Choroid plexus epithelial cell (primary cell): ENCODE measurements at regions not wholly inside any gene's neighbourhood (a gene's known extent, or its start where the extent isn't known, plus 50 kb on each side); places are given as distances from the start of the nearest gene placed in this dataset.

Source experiments
- DNase-seq: peaks from one replicate; pipeline ENCODE4 v3.0.0-alpha.2; 2010; ENCODE audit warnings: low read depth
- H3K4me3 ChIP-seq: 2 replicates; pipeline ENCODE4 v1.5.1; 2011; ENCODE audit warnings: low read depth, mild to moderate bottlenecking, control low read depth, low read length, moderate library complexity
- CTCF ChIP-seq: conservative IDR thresholded peaks from 2 replicates; pipeline ENCODE4 v1.5.1; 2011; ENCODE audit warnings: low read depth, mild to moderate bottlenecking, control low read depth, inconsistent platforms, low read length, moderate library complexity

GRCh38 chr18:30072609-30073385 is 969.7 kb downstream of the DSC3 start:
- H3K4me3 ChIP-seq, result no peak overlapping the region
- no peak for TF ChIP-seq CTCF
- no peak for DNase-seq

- TF ChIP-seq CTCF, result no peak
- no peak for DNase-seq
- no peak overlapping the region for H3K4me3 ChIP-seq
These were observed 976.3 kb downstream of the DSC3 start for GRCh38 chr18:30066288-30066687.

- no peak for TF ChIP-seq CTCF
- no peak for DNase-seq
- H3K4me3 ChIP-seq, result no peak overlapping the region
These were observed 985.1 kb downstream of the DSC3 start for GRCh38 chr18:30057398-30057797.

GRCh38 chr18:30056528-30056927 is 986.0 kb downstream of the DSC3 start:
- no peak for DNase-seq
- H3K4me3 ChIP-seq, result no peak overlapping the region
- no peak for TF ChIP-seq CTCF

- no peak for DNase-seq
- no peak for TF ChIP-seq CTCF
- no peak overlapping the region for H3K4me3 ChIP-seq
These were observed 998.0 kb downstream of the DSC3 start for GRCh38 chr18:30044496-30044895.

- H3K4me3 ChIP-seq, result no peak overlapping the region
- TF ChIP-seq CTCF, result no peak
- no peak for DNase-seq
These were observed 1003.3 kb downstream of the DSC3 start for GRCh38 chr18:30039201-30039600.

GRCh38 chr18:30034818-30035217 is 1007.7 kb downstream of the DSC3 start:
- no peak for TF ChIP-seq CTCF
- H3K4me3 ChIP-seq, result no peak overlapping the region
- DNase-seq, result no peak
